NCI-H187 (cell line): ENCODE measurements at regions not wholly inside any gene's neighbourhood (a gene's known extent, or its start where the extent isn't known, plus 50 kb on each side); places are given as distances from the start of the nearest gene placed in this dataset.
A peak's percentile ranks its signal among the peaks of the same experiment; 100 is the strongest.

ENCODE experiments used
- DNase-seq, 2 experiments: peaks; one replicate each; lab custom pipeline; 2025; lab: John Stamatoyannopoulos, UW

GRCh38 chr6:97591955-97592354 lies 308.9 kb upstream of the MMS22L start:
- DNase-seq: no peak

- no peak for DNase-seq
These were observed 311.8 kb upstream of the MMS22L start for GRCh38 chr6:97594844-97595243.

DNA sequence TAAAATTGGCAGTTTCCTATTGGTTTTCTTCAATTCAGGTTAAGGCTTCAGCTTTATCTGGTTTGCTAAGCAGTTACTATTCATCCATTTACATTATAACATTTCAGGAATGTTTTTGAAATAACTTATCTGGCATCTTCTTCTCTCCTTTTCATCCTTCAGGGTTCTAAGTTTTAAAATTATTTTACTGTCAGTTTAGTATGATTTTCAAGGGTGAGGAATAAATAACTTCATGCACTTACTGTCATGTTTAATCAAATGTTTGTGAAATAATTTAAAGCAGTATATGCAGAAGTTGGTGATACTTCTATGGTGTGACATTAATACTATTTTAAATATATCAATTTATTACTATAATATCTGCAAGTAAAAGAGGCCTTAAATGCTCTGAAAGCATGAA lies 338.1 kb upstream of the MMS22L start:
- DNase-seq: no peak

- peak; percentile 46 to 53 for DNase-seq
These were observed 343.8 kb upstream of the MMS22L start for GRCh38 chr6:97626671-97627441.

DNA sequence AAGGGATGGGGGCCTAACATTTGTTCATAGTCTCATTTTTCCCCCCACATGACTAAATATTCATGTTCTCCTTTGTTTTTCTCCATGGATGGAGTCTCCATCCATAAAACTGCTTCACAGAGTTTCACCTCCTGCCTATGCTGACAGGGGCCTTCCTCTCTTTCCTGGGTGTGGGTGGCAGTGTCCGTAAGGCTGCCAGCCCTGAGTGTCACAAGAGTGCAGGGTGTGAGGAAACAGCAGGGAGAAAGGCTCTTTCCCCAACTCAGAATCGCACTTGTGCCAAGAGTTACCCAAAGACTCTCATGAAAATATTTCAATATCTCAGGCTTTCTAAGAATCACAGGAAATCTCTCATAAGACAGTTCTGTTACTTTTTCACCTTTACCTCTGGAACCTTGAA lies 346.2 kb upstream of the MMS22L start:
- DNase-seq: no peak

DNA sequence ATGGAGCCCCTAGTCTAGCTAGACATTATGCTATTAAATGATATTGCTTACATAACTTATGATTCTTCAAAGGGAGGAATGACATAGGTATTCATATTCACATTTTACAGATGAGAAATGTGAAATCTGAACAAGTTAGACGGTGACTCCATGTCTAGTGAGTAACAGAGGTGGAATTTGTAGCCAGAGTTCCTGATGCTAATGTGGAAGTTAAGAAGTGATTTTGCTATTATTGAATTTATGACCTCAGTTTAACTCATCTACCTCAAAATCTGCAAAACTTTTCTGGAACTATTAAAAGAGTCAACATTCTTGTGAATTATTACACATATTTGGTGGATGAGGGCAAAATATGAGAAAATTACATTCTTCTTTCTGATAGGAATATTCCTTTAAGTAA lies 347.6 kb upstream of the MMS22L start:
- DNase-seq: no peak

DNA sequence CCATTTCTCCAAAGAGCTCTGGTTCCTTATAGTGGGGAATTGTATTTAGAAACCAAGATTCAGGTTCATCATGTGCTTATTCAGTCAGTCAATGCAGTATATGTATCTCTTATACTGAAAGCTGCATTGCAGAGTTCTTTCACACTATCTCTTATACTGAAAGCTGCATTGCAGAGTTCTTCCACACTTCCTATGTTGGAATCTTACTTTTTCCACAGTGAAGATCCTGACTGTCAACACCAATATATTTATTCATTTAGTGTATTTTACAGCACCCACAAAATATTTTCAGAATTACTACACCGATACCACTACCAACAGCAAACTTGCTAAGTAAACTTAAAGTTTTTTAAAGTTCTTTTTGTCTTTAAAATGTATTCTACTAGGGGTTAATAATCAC lies 349.3 kb upstream of the MMS22L start:
- no peak for DNase-seq

- DNase-seq: no peak
These were observed 356.7 kb upstream of the MMS22L start for GRCh38 chr6:97639702-97640101.

DNA sequence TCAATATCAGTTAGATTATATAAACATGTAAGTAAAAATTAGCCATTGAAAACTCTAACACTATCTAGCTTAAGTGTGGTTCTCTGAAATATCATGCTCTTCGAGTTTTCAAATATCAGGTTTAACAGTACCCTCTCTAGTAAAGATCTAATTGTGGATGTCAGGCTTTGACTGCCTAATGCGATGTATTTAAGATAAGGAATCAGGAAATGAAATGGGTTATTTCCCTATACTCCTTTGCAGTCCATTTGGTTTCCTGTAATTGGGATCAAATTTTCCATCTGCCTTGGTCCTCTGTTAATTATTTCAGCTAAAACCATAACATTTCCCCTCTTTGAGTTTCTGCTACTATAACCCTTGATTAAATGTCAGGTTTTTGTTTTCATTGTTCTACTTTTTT lies 361.3 kb upstream of the MMS22L start:
- no peak for DNase-seq

DNA sequence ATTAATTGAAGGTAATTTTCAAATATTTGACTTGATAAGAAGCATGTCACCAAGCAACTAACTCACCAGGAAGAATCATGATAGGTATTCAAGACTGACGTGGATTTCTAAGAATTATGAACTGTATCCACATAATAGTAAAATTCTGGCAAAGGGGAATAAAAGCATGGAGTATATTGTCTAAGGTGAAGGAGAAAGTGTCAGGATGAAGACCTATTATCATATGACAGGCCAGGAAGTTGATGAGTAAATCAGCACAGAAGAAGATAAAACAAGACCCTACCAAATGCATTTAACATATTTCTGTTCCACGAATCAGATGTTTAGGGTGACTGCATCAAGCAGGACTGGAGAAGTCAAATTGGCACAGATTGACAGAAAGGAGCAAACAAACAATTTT lies 362.7 kb upstream of the MMS22L start:
- no peak for DNase-seq

DNA sequence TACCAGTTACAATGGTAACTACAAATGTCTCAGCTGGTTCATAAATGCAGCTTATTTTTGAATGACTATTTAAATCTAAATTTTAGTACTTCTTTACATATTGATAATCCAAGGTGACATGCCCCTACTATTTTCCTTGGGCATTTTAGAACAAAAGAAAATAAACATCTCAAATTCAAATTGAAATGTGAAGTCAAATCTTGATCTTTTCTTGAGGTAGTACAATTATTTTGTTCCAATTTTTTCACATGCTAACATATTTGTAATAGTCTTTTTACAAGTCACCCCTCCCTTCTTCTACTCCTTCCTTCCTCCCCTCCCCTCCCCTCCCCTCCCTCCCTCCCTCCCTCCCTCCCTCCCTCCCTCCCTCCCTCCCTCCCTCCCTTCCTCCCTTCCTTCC lies 370.1 kb upstream of the MMS22L start:
- no peak for DNase-seq

DNA sequence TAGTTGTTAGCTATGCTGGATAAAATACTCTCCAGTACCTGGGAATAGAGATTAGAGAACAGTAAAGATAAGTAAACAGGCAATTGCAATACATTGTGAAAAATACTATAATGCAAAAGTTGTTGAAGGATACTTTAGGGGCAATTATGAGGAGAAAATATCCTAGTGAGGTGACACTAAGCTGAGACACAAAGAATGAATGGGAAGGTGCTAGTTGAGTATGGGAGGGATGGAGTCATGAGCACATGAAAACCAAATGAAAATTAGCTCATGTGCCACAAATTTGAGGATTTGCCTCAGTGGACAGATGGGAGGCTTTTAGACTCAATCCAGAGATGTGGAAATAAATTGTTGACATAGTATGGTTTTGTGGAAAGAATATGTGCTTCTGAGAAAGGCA lies 370.5 kb upstream of the MMS22L start:
- DNase-seq: no peak

- DNase-seq: no peak
These were observed 371.7 kb upstream of the MMS22L start for GRCh38 chr6:97654674-97655073.

DNA sequence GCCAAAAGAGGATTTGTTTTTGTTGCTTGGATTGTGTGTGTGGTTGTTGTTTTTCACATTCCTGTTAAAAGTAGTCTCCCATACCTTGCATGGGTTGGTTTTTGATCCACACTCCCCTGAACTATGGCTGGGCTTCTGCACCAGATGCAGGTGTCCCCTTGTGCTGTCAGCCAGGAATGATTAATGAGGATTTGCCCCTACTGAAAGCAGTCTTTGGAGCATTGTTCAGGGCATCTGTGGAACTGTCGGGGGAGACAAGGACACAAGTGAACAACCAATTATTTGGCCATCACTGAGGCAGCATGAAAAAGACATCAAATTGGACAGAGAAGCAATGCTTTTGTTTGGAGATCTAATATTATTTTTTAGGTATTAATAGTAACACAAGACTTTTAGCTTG lies 373.2 kb upstream of the MMS22L start:
- DNase-seq: no peak

DNA sequence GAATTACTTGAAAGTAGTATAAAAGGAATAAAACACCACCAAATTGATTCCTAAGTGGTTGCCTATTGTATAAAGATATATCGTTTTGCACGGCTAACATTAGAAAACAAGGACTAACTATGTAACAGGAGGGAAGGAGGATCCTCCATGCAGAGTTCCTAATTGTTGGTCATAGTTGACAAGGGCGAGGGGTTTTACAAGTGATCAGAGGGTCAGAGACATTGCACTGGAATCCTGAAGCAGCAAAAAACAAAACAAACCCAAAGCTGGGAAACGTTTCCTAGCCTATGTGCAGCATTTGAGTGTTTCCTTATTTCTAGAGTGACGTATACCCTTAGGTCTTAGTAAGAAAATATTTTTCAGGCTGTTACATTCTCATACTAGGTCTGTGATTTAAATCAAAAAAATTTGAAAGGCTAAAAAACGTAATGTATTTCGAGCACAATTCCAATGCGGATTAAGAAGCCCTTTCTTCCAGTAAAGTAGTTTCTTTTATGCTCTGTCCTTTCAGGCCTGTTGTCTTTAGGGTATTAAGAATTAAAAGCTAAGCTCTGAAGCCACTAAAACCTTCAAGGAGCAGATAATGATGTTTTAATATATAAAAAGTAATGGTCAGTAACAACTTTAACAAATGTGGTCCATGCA lies 373.8 kb upstream of the MMS22L start:
- no peak for DNase-seq

GRCh38 chr6:97658090-97658489 lies 375.1 kb upstream of the MMS22L start:
- no peak for DNase-seq

DNA sequence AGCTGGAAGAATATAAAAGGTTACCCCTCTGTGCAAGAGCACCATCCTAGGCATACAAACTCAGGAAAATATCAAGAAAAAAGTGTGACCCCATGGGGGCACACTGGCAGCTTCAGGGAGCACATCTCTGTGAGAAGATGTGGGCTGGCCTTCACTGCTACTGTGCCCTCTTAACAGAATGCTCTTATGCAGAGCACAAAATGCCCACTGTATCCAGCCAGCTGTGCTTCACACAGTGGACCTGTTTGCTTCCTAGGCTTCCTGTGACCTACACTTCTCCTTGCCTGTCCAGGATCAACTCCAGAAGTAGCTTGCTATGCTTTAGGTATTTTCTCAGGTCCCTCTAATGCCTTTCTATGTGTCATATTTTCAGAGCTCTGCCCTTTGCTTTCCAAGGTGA lies 380.2 kb upstream of the MMS22L start:
- no peak for DNase-seq

DNA sequence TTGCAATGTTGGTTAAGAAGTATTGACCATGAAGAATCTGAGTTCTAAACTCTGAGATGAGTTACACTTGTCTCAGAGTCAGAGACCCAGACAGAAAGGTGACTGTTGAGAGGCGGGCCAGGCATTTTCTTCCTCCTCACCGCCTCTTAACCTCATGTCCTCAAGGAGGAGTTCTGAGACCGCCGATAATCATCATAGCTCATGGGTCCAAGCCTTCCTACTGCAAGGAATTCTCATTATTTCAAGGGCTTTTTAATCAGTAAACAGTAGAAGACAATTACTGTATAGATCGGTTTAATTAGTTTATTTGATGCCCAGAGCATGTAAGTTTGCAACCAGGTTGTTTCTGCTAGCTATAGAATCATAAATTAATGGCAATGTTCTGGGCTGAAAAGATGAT lies 382.4 kb upstream of the MMS22L start:
- DNase-seq: no peak

DNA sequence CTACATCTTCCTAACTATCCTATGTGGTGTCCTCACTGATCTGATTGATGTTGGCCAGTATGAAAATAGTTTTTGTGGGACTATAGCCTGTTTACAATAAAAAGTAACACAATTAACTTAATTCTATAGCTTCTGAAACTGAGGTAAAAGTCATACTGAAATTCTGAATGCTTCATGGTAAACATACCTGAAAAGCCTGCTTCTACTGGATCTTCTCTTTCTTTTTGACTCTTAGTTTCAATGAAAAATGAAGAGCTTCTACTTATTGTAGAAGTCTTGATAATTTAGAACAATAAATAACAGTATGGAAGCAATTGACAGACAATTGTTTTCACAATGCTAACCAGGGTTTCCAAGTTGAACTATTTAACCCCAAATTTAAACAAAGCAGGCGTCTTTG lies 383.9 kb upstream of the MMS22L start:
- DNase-seq: no peak

DNA sequence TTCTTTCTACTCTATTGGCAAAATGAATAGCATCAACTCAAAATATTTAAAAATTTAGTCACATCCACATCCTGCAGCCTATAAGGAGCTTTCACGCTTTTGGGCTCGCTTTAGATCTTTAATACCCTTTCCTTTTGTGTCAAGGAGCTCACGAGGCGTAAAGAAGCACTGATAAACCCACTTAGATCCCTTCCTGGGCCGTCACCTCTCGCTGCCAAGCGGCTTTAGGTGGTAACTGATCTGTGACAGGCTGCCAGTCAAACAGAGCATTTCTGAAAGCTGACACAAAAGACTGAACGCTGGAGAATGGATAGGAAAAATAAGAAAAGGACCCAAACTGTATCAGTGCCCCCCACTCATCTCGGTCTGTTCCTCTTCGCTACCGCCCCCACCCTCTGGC lies 385.7 kb upstream of the MMS22L start:
- DNase-seq: peak in 1 of 2 experiments; percentile 8

DNA sequence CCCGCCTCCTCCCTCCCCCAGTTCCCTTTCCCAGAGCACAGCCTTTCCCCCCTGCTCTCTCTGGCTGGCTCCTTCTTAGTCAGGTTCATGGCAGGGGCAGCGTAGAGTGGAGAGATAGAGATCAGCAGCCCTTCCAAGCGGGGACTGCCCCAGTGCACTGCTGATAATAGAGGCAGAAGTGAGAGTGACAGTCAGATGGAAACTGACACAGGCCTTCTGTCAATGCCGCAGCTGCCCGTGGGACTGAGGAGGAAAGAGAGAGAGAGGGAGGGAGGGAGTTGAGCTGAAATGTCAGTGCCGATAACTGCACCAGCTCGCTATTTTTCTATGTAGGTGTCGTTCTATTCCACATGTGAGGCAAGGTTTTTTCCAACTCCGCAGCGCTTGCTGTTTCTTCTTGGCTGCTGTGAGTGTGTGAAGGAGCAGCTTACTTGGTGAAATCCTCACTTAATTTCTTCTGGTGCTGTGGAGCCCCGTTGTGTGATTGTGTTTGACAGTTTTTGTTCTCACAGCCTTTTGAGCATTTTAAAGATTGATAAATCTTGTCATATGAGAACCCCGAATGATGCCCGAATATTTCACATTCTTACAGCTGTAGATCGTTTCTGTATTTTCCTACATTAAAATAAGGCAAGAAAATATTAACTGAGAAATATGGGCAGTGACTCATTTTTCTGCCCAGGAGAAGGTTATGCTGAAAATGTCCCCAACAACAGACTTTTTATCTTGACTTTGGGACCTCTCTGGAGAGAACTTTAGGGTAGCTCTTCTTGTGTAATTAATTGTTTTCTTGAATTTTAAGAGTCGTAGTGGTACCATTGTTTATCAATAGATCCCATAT lies 386.4 kb upstream of the MMS22L start:
- DNase-seq: no peak

GRCh38 chr6:97674802-97675201 lies 391.8 kb upstream of the MMS22L start:
- DNase-seq: no peak

DNA sequence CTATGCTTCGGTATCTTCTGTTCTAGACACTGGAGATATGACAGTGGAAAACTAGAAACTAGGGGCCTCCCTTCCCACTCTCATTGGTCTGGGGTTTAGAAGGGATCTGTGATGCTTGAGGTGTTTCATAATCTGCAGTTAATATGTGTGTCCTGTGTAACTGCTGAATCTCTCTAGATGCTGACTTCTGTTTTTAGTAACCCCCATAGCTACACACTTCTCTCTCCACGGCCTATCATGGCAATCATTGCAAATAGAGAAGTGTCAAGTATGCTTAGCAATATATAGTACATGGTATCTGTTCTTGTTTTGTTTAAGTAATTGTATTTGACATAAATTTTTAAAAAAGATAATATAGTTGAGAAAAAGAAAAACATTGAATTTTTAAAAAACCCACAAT lies 394.6 kb upstream of the MMS22L start:
- DNase-seq: no peak
